HEK293 (cell line): ENCODE measurements at regions not wholly inside any gene's neighbourhood (a gene's known extent, or its start where the extent isn't known, plus 50 kb on each side); places are given as distances from the start of the nearest gene placed in this dataset.

Experiments used
- CTCF ChIA-PET: fragments of 350-600 bp; formaldehyde crosslinking; extraction: SDS; loops from one replicate; lab custom pipeline; 2021; ENCODE audit warnings: antibody characterized with exemption; lab: Yijun Ruan, JAX
- POLR2A ChIA-PET: fragments of 300-600 bp; formaldehyde crosslinking; extraction: SDS; loops from one replicate; lab custom pipeline; 2020; ENCODE audit warnings: antibody characterized with exemption, inconsistent platforms; lab: Yijun Ruan, JAX
- H3K27ac ChIP-seq: fragments of 200-500 bp; sonication (Bioruptor generic); 2 replicates; pipeline ENCODE4 v1.5.1; 2014; ENCODE audit warnings: low read depth, low read length, control low read depth, inconsistent platforms; ENCODE audit errors: extremely low read depth
- H3K36me3 ChIP-seq, 2 experiments: fragments of 200-500 bp in 1 of 2; sonication (Bioruptor generic) in 1 of 2; 1 replicate in 1 of 2; 2 replicates in 1 of 2; pipeline ENCODE4 v1.5.1; 2014 to 2017; ENCODE audit warnings: inconsistent platforms in 2 of 2, low read length in 2 of 2; ENCODE audit not compliant: control insufficient read depth in 2 of 2, insufficient read depth in 1 of 2
- H3K4me1 ChIP-seq: fragments of 200-500 bp; sonication (Bioruptor generic); 2 replicates; pipeline ENCODE4 v1.5.1; 2014; ENCODE audit warnings: mild to moderate bottlenecking, low read length, inconsistent platforms; ENCODE audit not compliant: control insufficient read depth, insufficient read depth
- H3K4me3 ChIP-seq: 2 replicates; pipeline ENCODE4 v1.5.1; 2011; ENCODE audit warnings: low read depth, mild to moderate bottlenecking, control low read depth, low read length, moderate library complexity
- H3K9me3 ChIP-seq: fragments of 200-500 bp; sonication (Bioruptor generic); 2 replicates; pipeline ENCODE4 v1.5.1; 2014; ENCODE audit warnings: low read depth, low read length, inconsistent platforms; ENCODE audit not compliant: control insufficient read depth, insufficient read depth
- EGR2 ChIP-seq: fragments of 450-650 bp; formaldehyde crosslinking; IDR thresholded peaks from 2 replicates; pipeline ENCODE4 v1.5.1; 2016; ENCODE audit warnings: low read depth, missing biosample characterization, missing genetic modification characterization
- GFI1B ChIP-seq: fragments of 450-650 bp; formaldehyde crosslinking; IDR thresholded peaks from 2 replicates; pipeline ENCODE4 v1.5.1; 2016; ENCODE audit warnings: missing biosample characterization, missing genetic modification characterization
- IKZF3 ChIP-seq: fragments of 450-650 bp; IDR thresholded peaks from 2 replicates; pipeline ENCODE4 v1.5.0; 2018; ENCODE audit warnings: missing biosample characterization, mild to moderate bottlenecking, missing genetic modification characterization, moderate library complexity
- KLF16 ChIP-seq: fragments of 450-650 bp; formaldehyde crosslinking; IDR thresholded peaks from 2 replicates; pipeline ENCODE4 v1.5.1; 2017; ENCODE audit warnings: missing biosample characterization, missing genetic modification characterization
- PBX3 ChIP-seq: sonication (generic); formaldehyde crosslinking; IDR thresholded peaks from 2 replicates; pipeline ENCODE4 v1.8.1; 2022; ENCODE audit warnings: mild to moderate bottlenecking, moderate library complexity, missing genetic modification reagents
- SP3 ChIP-seq: fragments of 450-650 bp; formaldehyde crosslinking; IDR thresholded peaks from 2 replicates; pipeline ENCODE4 v1.5.1; 2016; ENCODE audit warnings: missing biosample characterization, missing genetic modification characterization
- TRIM28 ChIP-seq: IDR thresholded peaks from 2 replicates; pipeline ENCODE4 v1.6.1; 2011; ENCODE audit warnings: low read length, control low read depth, borderline replicate concordance
- YY2 ChIP-seq: fragments of 450-650 bp; formaldehyde crosslinking; IDR thresholded peaks from 2 replicates; pipeline ENCODE4 v1.5.1; 2016; ENCODE audit warnings: missing biosample characterization, missing genetic modification characterization
- ZFP37 ChIP-seq: fragments of 450-650 bp; formaldehyde crosslinking; IDR thresholded peaks from 2 replicates; pipeline ENCODE4 v1.5.1; 2016; ENCODE audit warnings: missing biosample characterization, missing genetic modification characterization
- ZNF132 ChIP-seq: fragments of 450-650 bp; formaldehyde crosslinking; IDR thresholded peaks from 2 replicates; pipeline ENCODE4 v1.5.1; 2017; ENCODE audit warnings: missing biosample characterization, missing genetic modification characterization, borderline replicate concordance
- ZNF146 ChIP-seq: fragments of 450-650 bp; formaldehyde crosslinking; IDR thresholded peaks from 2 replicates; pipeline ENCODE4 v1.5.1; 2016; ENCODE audit warnings: missing biosample characterization, missing genetic modification characterization
- ZNF214 ChIP-seq: fragments of 450-650 bp; formaldehyde crosslinking; IDR thresholded peaks from 2 replicates; pipeline ENCODE4 v1.5.1; 2017; ENCODE audit warnings: missing biosample characterization, mild to moderate bottlenecking, missing genetic modification characterization, borderline replicate concordance
- ZNF23 ChIP-seq: fragments of 450-650 bp; formaldehyde crosslinking; IDR thresholded peaks from 2 replicates; pipeline ENCODE4 v1.5.1; 2016; ENCODE audit warnings: missing biosample characterization, missing genetic modification characterization, borderline replicate concordance
- ZNF248 ChIP-seq: fragments of 450-650 bp; formaldehyde crosslinking; IDR thresholded peaks from 2 replicates; pipeline ENCODE4 v1.5.1; 2017; ENCODE audit warnings: missing biosample characterization, missing genetic modification characterization
- ZNF37A ChIP-seq: fragments of 450-650 bp; IDR thresholded peaks from 2 replicates; pipeline ENCODE4 v1.5.1; 2018; ENCODE audit warnings: missing biosample characterization, missing genetic modification characterization
- ZNF404 ChIP-seq: fragments of 450-650 bp; formaldehyde crosslinking; IDR thresholded peaks from 2 replicates; pipeline ENCODE4 v1.5.1; 2017; ENCODE audit warnings: missing biosample characterization, missing genetic modification characterization
- ZNF488 ChIP-seq: fragments of 450-650 bp; formaldehyde crosslinking; IDR thresholded peaks from 2 replicates; pipeline ENCODE4 v1.5.1; 2016; ENCODE audit warnings: missing biosample characterization, missing genetic modification characterization
- ZNF514 ChIP-seq: fragments of 450-650 bp; formaldehyde crosslinking; IDR thresholded peaks from 2 replicates; pipeline ENCODE4 v1.5.1; 2016; ENCODE audit warnings: missing biosample characterization, missing genetic modification characterization
- ZNF558 ChIP-seq: fragments of 450-650 bp; formaldehyde crosslinking; IDR thresholded peaks from 2 replicates; pipeline ENCODE4 v1.5.1; 2016; ENCODE audit warnings: missing biosample characterization, missing genetic modification characterization
- ZNF571 ChIP-seq: fragments of 450-650 bp; formaldehyde crosslinking; IDR thresholded peaks from 2 replicates; pipeline ENCODE4 v1.5.0; 2017; ENCODE audit warnings: missing biosample characterization, missing genetic modification characterization
- ZNF585B ChIP-seq: fragments of 450-650 bp; formaldehyde crosslinking; IDR thresholded peaks from 2 replicates; pipeline ENCODE4 v1.5.1; 2016; ENCODE audit warnings: missing biosample characterization, missing genetic modification characterization
- ZNF654 ChIP-seq: fragments of 450-650 bp; formaldehyde crosslinking; IDR thresholded peaks from 2 replicates; pipeline ENCODE4 v1.5.1; 2016; ENCODE audit warnings: low read depth, missing biosample characterization, missing genetic modification characterization
- ZNF707 ChIP-seq: fragments of 450-650 bp; formaldehyde crosslinking; IDR thresholded peaks from 2 replicates; pipeline ENCODE4 v1.5.1; 2016; ENCODE audit warnings: missing biosample characterization, missing genetic modification characterization
- ZNF768 ChIP-seq: fragments of 450-650 bp; formaldehyde crosslinking; IDR thresholded peaks from 2 replicates; pipeline ENCODE4 v1.5.1; 2018; ENCODE audit warnings: missing biosample characterization, mild to moderate bottlenecking, missing genetic modification characterization
- ZNF830 ChIP-seq: fragments of 450-650 bp; IDR thresholded peaks from 2 replicates; pipeline ENCODE4 v1.5.0; 2018; ENCODE audit warnings: missing biosample characterization, missing genetic modification characterization, low read depth, mild to moderate bottlenecking, moderate library complexity
- ZXDB ChIP-seq: fragments of 450-650 bp; formaldehyde crosslinking; IDR thresholded peaks from 2 replicates; pipeline ENCODE4 v1.5.1; 2016; ENCODE audit warnings: missing biosample characterization, missing genetic modification characterization
- TF ChIP-seq, protein P1 (sequence below): fragments of 450-650 bp; formaldehyde crosslinking; IDR thresholded peaks from 2 replicates; pipeline ENCODE4 v1.5.1; 2017; ENCODE audit warnings: missing biosample characterization, missing genetic modification characterization
- TF ChIP-seq, protein P2 (sequence below): fragments of 450-650 bp; formaldehyde crosslinking; IDR thresholded peaks from 2 replicates; pipeline ENCODE4 v1.5.1; 2016; ENCODE audit warnings: missing biosample characterization, missing genetic modification characterization
- TF ChIP-seq, protein P3 (sequence below): fragments of 450-650 bp; formaldehyde crosslinking; IDR thresholded peaks from 2 replicates; pipeline ENCODE4 v1.5.1; 2016; ENCODE audit warnings: missing biosample characterization, missing genetic modification characterization

DNA sequence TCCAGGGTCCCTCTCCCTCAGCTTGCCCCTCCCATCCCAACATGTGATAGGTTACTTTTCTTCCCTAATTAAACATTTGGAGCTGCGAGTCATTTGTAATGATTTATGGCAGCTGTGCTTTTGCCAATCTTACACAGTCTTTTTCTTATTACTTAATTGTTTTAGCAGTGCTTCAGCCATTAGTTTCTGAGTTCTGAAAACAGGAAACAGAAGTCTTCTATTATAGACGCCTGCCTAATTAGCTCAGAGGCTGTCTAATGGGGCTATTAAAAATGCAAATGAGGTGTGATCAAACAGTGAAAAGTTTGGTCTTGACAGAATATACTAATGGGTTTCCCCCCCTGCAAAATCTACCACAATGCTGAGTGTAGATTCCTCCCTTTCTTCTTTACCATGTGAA is 388.3 kb upstream of the CELF4 start:
- Histone ChIP-seq H3K36me3 (no peaks in the 10 kb centered on the region), H3K4me3 (no peak overlapping the region), H3K27ac (no peak overlapping the region), H3K9me3 (no peaks in the 10 kb centered on the region), H3K4me1 (no peaks in the 10 kb centered on the region)
- no peak for TF ChIP-seq KLF16
- TF ChIP-seq ZNF132: no peak
- TF ChIP-seq PBX3 (CRISPR knock-in tag): no peak
- no peak for TF ChIP-seq ZNF707 (tag by site-specific recombination)
- TF ChIP-seq ZNF146 (tag by site-specific recombination): no peak
- no peak for TF ChIP-seq ZNF214 (tag by site-specific recombination)
- no peak for TF ChIP-seq ZNF37A
- TF ChIP-seq ZNF654 (tag by site-specific recombination): no peak
- TF ChIP-seq YY2 (tag by site-specific recombination): no peak
- no peak for TF ChIP-seq TRIM28
- TF ChIP-seq ZXDB (tag by site-specific recombination): no peak
- TF ChIP-seq GFI1B (tag by site-specific recombination): no peak
- ChIA-PET CTCF (interaction anchor here (0.7 kb wide), 1 partner anchor 131 kb away, joined by 3 read pairs; no protein-coding TSS in a partner anchor), POLR2A (no interaction called here)

DNA sequence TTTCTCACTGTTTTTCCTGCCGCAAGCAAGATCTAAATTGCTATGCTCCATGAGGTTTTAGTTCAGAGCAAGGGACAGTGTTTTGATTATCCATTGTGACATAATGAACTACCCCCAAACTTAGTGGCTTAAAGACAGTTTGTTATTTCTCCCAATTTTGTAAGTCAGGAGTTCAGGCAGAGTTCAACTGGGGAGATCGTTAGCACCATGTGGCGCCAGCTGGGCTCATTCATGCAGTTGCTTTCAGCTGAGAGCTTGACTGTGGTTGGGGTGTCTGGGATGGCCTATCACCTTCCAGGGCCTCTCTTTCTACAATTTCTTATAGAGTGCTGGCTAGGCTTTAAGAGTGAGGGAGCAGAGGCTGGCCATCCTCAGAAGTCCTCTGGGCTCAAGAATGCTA is 382.9 kb upstream of the CELF4 start:
- Histone ChIP-seq H3K4me1 (no peaks in the 10 kb centered on the region), H3K27ac (no peak overlapping the region), H3K4me3 (no peak overlapping the region), H3K9me3 (no peaks in the 10 kb centered on the region), H3K36me3 (no peaks in the 10 kb centered on the region)
- POLR2A ChIA-PET: no interaction called here
- TF ChIP-seq ZNF571 (tag by site-specific recombination) (no peak), ZNF558 (no peak), ZNF830 (no peak), ZNF488 (tag by site-specific recombination) (no peak), ZNF248 (tag by site-specific recombination) (no peak), ZNF404 (tag by site-specific recombination) (no peak), IKZF3 (tag by site-specific recombination) (no peak), ZNF514 (tag by site-specific recombination) (no peak), EGR2 (tag by site-specific recombination) (no peak), TRIM28 (no peak), SP3 (tag by site-specific recombination) (no peak), ZNF23 (no peak), ZNF768 (no peak), ZNF585B (tag by site-specific recombination) (no peak), ZFP37 (no peak)
- TF ChIP-seq, protein P1, sequence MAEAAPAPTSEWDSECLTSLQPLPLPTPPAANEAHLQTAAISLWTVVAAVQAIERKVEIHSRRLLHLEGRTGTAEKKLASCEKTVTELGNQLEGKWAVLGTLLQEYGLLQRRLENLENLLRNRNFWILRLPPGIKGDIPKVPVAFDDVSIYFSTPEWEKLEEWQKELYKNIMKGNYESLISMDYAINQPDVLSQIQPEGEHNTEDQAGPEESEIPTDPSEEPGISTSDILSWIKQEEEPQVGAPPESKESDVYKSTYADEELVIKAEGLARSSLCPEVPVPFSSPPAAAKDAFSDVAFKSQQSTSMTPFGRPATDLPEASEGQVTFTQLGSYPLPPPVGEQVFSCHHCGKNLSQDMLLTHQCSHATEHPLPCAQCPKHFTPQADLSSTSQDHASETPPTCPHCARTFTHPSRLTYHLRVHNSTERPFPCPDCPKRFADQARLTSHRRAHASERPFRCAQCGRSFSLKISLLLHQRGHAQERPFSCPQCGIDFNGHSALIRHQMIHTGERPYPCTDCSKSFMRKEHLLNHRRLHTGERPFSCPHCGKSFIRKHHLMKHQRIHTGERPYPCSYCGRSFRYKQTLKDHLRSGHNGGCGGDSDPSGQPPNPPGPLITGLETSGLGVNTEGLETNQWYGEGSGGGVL: no peak
- TF ChIP-seq, protein P2, sequence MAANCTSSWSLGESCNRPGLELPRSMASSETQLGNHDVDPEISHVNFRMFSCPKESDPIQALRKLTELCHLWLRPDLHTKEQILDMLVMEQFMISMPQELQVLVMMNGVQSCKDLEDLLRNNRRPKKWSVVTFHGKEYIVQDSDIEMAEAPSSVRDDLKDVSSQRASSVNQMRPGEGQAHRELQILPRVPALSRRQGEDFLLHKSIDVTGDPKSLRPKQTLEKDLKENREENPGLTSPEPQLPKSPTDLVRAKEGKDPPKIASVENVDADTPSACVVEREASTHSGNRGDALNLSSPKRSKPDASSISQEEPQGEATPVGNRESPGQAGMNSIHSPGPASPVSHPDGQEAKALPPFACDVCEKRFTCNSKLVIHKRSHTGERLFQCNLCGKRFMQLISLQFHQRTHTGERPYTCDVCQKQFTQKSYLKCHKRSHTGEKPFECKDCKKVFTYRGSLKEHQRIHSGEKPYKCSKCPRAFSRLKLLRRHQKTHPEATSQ (tag by site-specific recombination): no peak
- TF ChIP-seq, protein P3, sequence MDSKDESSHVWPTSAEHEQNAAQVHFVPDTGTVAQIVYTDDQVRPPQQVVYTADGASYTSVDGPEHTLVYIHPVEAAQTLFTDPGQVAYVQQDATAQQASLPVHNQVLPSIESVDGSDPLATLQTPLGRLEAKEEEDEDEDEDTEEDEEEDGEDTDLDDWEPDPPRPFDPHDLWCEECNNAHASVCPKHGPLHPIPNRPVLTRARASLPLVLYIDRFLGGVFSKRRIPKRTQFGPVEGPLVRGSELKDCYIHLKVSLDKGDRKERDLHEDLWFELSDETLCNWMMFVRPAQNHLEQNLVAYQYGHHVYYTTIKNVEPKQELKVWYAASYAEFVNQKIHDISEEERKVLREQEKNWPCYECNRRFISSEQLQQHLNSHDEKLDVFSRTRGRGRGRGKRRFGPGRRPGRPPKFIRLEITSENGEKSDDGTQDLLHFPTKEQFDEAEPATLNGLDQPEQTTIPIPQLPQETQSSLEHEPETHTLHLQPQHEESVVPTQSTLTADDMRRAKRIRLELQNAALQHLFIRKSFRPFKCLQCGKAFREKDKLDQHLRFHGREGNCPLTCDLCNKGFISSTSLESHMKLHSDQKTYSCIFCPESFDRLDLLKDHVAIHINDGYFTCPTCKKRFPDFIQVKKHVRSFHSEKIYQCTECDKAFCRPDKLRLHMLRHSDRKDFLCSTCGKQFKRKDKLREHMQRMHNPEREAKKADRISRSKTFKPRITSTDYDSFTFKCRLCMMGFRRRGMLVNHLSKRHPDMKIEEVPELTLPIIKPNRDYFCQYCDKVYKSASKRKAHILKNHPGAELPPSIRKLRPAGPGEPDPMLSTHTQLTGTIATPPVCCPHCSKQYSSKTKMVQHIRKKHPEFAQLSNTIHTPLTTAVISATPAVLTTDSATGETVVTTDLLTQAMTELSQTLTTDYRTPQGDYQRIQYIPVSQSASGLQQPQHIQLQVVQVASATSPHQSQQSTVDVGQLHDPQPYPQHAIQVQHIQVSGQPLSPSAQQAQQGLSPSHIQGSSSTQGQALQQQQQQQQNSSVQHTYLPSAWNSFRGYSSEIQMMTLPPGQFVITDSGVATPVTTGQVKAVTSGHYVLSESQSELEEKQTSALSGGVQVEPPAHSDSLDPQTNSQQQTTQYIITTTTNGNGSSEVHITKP (tag by site-specific recombination): no peak
- CTCF ChIA-PET: no interaction called here
